Activated naive CD4-positive, alpha-beta T cell treated with anti-CD3 and anti-CD28 coated beads, Interleukin-2, amount 50 U/mL, for 24 hours (primary cell): ENCODE measurements at regions not wholly inside any gene's neighbourhood (a gene's known extent, or its start where the extent isn't known, plus 50 kb on each side); places are given as distances from the start of the nearest gene placed in this dataset.
"Not testable (repeated sequence)": the region's sequence is repeated elsewhere in the genome, so short reads cannot be mapped to it uniquely, and the experiment has no call there.

ENCODE experiments used
- H3K27ac Mint-ChIP-seq: one replicate; pipeline ENCODE4 v1.8.0; 2021; ENCODE audit warnings: mild to moderate bottlenecking, mixed read lengths
- H3K27me3 Mint-ChIP-seq: one replicate; pipeline ENCODE4 v1.8.0; 2021; ENCODE audit warnings: mixed read lengths
- H3K36me3 Mint-ChIP-seq: one replicate; pipeline ENCODE4 v1.8.0; 2021; ENCODE audit warnings: mixed read lengths
- H3K4me1 Mint-ChIP-seq: one replicate; pipeline ENCODE4 v1.8.0; 2021; ENCODE audit warnings: mixed read lengths
- H3K4me3 Mint-ChIP-seq: one replicate; pipeline ENCODE4 v1.8.0; 2021; ENCODE audit warnings: mild to moderate bottlenecking, mixed read lengths
- H3K9me3 Mint-ChIP-seq: one replicate; pipeline ENCODE4 v1.8.0; 2021; ENCODE audit warnings: mixed read lengths

DNA sequence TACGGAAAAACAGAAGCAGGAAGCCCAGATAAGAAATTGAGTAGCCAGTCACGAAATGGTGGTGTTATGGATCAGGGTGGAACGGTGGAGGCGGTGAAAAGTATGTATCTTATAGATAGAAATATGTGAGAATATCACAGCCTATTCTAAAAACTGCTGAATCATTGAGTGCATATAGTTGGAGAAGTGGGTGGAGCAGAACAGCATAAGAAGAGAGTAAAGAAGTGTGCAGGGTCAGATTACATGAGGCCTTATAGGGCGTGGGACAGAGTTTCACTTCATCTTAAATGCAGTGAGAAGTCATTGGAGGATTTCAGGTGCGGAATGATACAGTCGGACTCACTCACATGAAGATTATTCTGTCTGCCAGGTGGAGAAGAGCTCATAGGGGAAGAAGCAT lies 293.1 kb downstream of the TRIML1 start:
- Mint-ChIP-seq H3K27me3 (peaks cover 2% of the 10 kb centered on the region), H3K4me1 (no peaks in the 10 kb centered on the region), H3K36me3 (no peaks in the 10 kb centered on the region), H3K9me3 (peaks cover 4% of the 10 kb centered on the region), H3K27ac (no peak overlapping the region), H3K4me3 (no peak overlapping the region)

DNA sequence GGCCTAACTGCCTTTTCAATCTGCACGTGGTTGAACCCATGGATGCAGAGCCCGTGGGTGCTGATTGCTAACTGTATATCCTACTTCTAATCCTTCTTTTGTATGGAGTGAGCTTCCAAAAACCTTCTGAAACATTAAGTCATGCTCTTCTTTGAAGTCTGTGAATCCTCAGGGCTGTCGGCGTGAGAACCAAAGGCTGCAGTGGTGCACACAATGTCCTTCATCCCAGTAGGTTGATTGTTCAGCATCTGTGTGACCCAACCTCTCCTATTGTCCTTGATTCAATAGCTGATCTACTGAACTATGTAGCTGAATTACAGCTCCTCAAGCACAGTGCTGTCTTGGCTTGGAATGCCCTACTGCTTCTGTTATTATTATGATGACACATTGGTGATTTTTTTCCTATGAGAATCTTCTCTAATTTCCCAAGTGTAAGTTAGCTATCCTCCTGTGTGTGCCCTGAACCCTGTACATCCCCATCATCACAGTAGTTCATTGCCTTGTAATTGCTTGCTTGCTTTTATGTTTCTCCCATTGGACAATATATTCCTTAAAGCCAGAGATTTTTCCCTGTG lies 294.6 kb downstream of the TRIML1 start:
- Mint-ChIP-seq H3K9me3 (peaks cover 4% of the 10 kb centered on the region), H3K27me3 (peaks cover 2% of the 10 kb centered on the region), H3K4me1 (no peaks in the 10 kb centered on the region), H3K4me3 (no peak overlapping the region), H3K27ac (no peak overlapping the region), H3K36me3 (no peaks in the 10 kb centered on the region)

DNA sequence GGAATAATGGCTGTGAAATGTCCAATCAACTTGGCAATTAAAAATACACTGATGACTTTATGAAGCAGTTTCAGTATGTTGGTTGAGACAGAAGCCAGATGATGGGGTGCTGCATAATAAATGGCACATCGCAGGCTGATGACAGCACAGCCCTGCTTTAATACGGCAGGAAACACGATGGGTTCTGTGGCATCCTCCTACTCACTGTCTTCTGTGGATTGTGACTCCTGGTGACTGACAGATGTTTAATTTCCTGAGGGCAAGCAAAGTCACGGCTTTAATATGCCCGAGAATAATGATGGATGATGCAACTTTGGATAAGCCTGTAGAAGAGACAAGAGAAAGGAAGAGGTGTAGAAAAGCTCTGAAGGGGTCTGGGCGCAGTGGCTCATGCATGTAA lies 295.4 kb downstream of the TRIML1 start:
- peaks cover 2% of the 10 kb centered on the region for H3K27me3 Mint-ChIP-seq

GRCh38 chr4:188435381-188435780 lies 296.1 kb downstream of the TRIML1 start:
- no peak overlapping the region for H3K4me3 Mint-ChIP-seq
- H3K36me3 Mint-ChIP-seq, result no peaks in the 10 kb centered on the region
- no peak overlapping the region for H3K27ac Mint-ChIP-seq
- H3K4me1 Mint-ChIP-seq, result no peaks in the 10 kb centered on the region
- peaks cover 2% of the 10 kb centered on the region for H3K27me3 Mint-ChIP-seq
- H3K9me3 Mint-ChIP-seq, result peaks cover 4% of the 10 kb centered on the region

More for the DNA sequence above, 295.4 kb downstream of the TRIML1 start:
- H3K4me3 Mint-ChIP-seq, result no peak overlapping the region
- no peaks in the 10 kb centered on the region for H3K4me1 Mint-ChIP-seq
- no peaks in the 10 kb centered on the region for H3K36me3 Mint-ChIP-seq
- H3K9me3 Mint-ChIP-seq, result peaks cover 4% of the 10 kb centered on the region
- H3K27ac Mint-ChIP-seq, result no peak overlapping the region

- Mint-ChIP-seq H3K27ac (no peak overlapping the region), H3K36me3 (no peaks in the 10 kb centered on the region), H3K27me3 (no peaks in the 10 kb centered on the region), H3K9me3 (peaks cover 4% of the 10 kb centered on the region), H3K4me3 (no peak overlapping the region), H3K4me1 (no peaks in the 10 kb centered on the region)
Observed at GRCh38 chr4:188437535-188437934, 298.3 kb downstream of the TRIML1 start.

- H3K9me3 Mint-ChIP-seq, H3K27me3 Mint-ChIP-seq, H3K4me3 Mint-ChIP-seq, H3K4me1 Mint-ChIP-seq, H3K36me3 Mint-ChIP-seq: not testable (repeated sequence)
- H3K27ac Mint-ChIP-seq, result peak overlapping the region; percentile 11
Observed at GRCh38 chr4:188438391-188438824, 299.2 kb downstream of the TRIML1 start.

- H3K36me3 Mint-ChIP-seq, result no peaks in the 10 kb centered on the region
- no peaks in the 10 kb centered on the region for H3K4me1 Mint-ChIP-seq
- H3K9me3 Mint-ChIP-seq, result peaks cover 13% of the 10 kb centered on the region
- no peak overlapping the region for H3K4me3 Mint-ChIP-seq
- H3K27me3 Mint-ChIP-seq, result no peaks in the 10 kb centered on the region
- H3K27ac Mint-ChIP-seq, result no peak overlapping the region
Observed at GRCh38 chr4:188439641-188440311, 300.5 kb downstream of the TRIML1 start.

DNA sequence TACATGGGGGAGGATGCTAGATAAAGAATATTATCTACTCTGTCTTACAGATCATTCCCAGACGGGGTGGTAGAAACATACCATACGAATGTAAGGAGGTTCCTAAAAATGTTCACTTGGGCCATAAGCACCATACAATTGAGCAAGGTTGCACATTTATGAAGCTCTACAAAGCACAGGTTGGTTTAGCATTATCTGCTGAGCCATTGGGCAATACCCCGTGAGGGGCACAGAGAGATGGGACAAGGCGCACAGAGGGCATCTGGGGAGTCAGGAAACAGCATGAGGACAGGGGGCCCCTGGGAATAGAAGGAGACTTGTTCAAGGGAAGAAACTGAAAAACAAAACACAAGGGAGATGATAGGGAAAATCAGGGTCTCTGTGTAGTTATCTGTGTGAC lies 305.3 kb downstream of the TRIML1 start:
- peaks cover 9% of the 10 kb centered on the region for H3K9me3 Mint-ChIP-seq
- no peak overlapping the region for H3K27ac Mint-ChIP-seq
- no peaks in the 10 kb centered on the region for H3K4me1 Mint-ChIP-seq
- H3K27me3 Mint-ChIP-seq, result no peaks in the 10 kb centered on the region
- H3K4me3 Mint-ChIP-seq, result no peak overlapping the region
- H3K36me3 Mint-ChIP-seq, result no peaks in the 10 kb centered on the region

- H3K9me3 Mint-ChIP-seq, H3K36me3 Mint-ChIP-seq, H3K27ac Mint-ChIP-seq, H3K27me3 Mint-ChIP-seq, H3K4me3 Mint-ChIP-seq, H3K4me1 Mint-ChIP-seq: not testable (repeated sequence)
Observed at GRCh38 chr4:188448996-188449395, 309.8 kb downstream of the TRIML1 start.

GRCh38 chr4:188450571-188450970 lies 311.3 kb downstream of the TRIML1 start:
- Mint-ChIP-seq H3K4me1 (no peaks in the 10 kb centered on the region), H3K27me3 (no peaks in the 10 kb centered on the region), H3K9me3 (peaks cover 4% of the 10 kb centered on the region), H3K4me3 (no peak overlapping the region), H3K27ac (no peak overlapping the region), H3K36me3 (no peaks in the 10 kb centered on the region)

- Mint-ChIP-seq H3K4me3 (no peak overlapping the region), H3K27me3 (no peaks in the 10 kb centered on the region), H3K4me1 (no peaks in the 10 kb centered on the region), H3K36me3 (no peaks in the 10 kb centered on the region), H3K9me3 (peaks cover 5% of the 10 kb centered on the region), H3K27ac (no peak overlapping the region)
Observed at GRCh38 chr4:188452097-188452496, 312.9 kb downstream of the TRIML1 start.

DNA sequence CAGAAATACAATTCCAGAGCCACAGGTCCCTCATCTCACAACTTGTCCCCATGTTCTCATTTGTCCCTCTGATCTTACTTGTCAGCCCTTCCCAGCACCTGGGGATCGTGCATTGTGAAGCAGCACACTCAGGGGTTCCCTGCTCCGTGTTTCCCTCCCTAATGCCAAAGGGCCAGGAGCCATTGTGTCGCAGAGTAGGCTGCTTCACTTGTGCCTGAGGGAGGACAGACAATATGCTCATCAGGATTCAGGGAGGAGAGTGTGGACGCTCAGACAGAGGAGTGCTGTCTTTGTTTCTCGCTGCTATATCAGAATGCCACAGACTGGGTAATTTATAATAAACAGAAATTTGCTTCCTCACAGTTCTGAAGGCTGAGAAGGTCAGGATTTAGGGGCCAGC lies 315.3 kb downstream of the TRIML1 start:
- Mint-ChIP-seq H3K4me1 (no peaks in the 10 kb centered on the region), H3K36me3 (no peaks in the 10 kb centered on the region), H3K9me3 (peaks cover 10% of the 10 kb centered on the region), H3K27ac (no peak overlapping the region), H3K4me3 (no peak overlapping the region), H3K27me3 (peaks cover 2% of the 10 kb centered on the region)

DNA sequence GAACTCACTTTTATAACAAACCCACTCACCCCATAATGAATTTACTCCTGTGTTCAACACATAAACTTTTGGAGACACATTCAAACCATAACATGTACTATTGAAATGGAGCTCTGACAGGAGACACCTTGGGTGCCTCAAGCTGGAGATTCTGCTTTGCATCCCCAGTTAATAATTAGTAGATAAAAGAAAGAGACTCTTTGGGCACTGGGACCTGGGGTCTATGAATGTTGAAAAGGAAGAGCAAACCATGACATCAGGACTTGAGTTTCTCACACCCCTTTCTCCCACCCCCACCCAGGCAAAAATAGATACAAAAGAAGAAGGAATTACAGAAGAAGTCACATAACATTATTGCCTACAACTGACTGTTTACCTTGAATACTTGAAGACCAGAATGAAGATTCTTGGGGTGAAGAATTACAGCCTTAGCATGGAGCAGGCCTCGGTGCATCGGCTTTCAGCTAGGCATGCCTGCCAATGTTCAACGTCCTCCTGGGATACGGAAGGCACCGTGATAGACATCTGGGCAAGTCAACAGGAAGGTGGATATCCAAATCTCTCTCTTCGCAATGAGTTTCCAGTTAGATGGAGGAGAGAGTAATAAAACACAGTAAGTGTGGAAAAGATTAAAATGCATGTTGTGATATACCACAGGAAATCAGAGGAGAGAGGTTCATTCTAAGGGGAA lies 316.0 kb downstream of the TRIML1 start:
- Mint-ChIP-seq H3K4me1 (no peaks in the 10 kb centered on the region), H3K4me3 (no peak overlapping the region), H3K27me3 (peaks cover 2% of the 10 kb centered on the region), H3K27ac (no peak overlapping the region), H3K36me3 (no peaks in the 10 kb centered on the region), H3K9me3 (peaks cover 10% of the 10 kb centered on the region)

DNA sequence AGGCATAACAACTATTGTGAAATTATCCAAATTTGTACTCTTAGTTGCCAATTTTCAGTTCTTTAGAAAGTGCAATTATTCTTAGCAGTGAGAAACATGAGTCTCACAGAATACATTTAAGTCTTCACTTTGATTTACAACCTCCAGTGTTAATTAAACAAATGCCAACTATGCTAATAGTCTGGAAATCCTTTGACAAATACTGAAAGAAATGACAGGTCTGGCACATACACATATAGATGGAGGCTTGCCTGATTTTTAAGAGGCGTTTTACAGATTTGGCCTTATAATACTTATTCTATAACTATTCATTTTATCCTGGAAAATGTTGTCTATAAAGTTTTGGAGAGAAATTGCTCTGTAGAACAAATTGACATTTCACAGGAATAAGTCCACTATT lies 320.1 kb downstream of the TRIML1 start:
- no peak overlapping the region for H3K4me3 Mint-ChIP-seq
- H3K4me1 Mint-ChIP-seq, result no peaks in the 10 kb centered on the region
- H3K27ac Mint-ChIP-seq, result no peak overlapping the region
- no peaks in the 10 kb centered on the region for H3K36me3 Mint-ChIP-seq
- peaks cover 10% of the 10 kb centered on the region for H3K9me3 Mint-ChIP-seq
- H3K27me3 Mint-ChIP-seq, result peaks cover 2% of the 10 kb centered on the region

DNA sequence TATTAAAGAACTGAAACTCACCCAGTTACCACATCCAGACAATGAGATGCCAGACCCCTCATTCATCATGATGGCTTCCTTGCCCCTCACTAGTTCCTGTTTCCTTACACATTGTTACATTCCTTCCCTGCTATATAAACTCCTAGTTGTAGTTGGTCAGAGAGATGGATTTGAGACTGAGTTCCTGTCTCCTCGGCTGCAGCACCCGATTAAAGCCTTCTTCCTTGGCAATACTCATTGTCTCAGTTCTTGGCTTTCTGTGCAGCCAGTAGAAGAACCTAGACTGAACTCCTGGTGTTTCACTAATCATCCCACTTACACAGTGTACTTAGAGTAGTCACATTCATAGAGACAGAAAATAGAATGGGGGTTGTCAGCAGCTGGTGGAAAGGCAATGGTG lies 324.7 kb downstream of the TRIML1 start:
- Mint-ChIP-seq H3K9me3 (no peaks in the 10 kb centered on the region), H3K27ac (no peak overlapping the region), H3K36me3 (no peaks in the 10 kb centered on the region), H3K27me3 (no peaks in the 10 kb centered on the region), H3K4me1 (no peaks in the 10 kb centered on the region), H3K4me3 (no peak overlapping the region)

GRCh38 chr4:188466001-188466400 lies 326.8 kb downstream of the TRIML1 start:
- Mint-ChIP-seq H3K36me3 (no peaks in the 10 kb centered on the region), H3K4me1 (no peaks in the 10 kb centered on the region), H3K4me3 (no peak overlapping the region), H3K9me3 (no peaks in the 10 kb centered on the region), H3K27me3 (no peaks in the 10 kb centered on the region), H3K27ac (no peak overlapping the region)
